Fibroblast of peridontal ligament (primary cell): ENCODE measurements at regions not wholly inside any gene's neighbourhood (a gene's known extent, or its start where the extent isn't known, plus 50 kb on each side); places are given as distances from the start of the nearest gene placed in this dataset.

Experiments used
- DNase-seq: peaks from one replicate; pipeline ENCODE4 v3.0.0-alpha.2; 2010; ENCODE audit errors: extremely low read depth

DNA sequence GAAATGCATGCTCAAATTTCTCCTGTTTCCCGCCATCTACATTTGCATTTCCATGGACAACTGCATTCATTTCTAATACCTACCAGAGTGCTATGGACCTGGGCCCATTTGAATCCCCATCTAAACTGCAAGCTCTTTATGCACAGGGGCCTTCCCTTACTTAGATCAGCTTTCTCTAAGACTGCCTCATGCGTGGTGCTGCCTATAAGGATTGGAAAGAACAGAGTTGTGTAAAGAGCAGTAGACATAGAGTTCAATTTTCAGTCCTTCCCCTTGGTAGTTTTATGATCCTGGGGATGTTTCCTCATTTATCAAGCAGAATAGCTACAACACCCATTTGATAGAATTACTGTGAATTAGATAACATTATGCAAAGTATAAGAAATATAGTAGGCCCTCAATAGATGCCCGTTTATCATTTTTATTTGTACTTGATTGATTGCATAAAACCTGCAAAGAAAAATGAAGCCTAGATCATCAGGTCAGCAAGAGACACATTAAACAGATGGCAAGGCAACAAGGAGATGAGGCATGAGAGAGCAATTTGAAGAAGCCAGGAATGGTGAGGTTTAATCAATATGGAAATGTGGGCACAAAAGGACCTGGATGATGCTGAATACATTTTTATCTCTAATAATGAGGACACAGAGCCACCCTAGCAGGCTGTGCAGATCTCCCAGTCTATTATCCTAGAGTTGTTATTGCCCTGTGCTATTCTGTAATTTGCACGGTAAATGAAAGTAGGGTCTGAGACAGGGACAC, 359.7 kb downstream of the FAM181B start:
- DNase-seq, result no peak

- no peak for DNase-seq
Measured at GRCh38 chr11:82365351-82365750, 368.3 kb downstream of the FAM181B start.

DNA sequence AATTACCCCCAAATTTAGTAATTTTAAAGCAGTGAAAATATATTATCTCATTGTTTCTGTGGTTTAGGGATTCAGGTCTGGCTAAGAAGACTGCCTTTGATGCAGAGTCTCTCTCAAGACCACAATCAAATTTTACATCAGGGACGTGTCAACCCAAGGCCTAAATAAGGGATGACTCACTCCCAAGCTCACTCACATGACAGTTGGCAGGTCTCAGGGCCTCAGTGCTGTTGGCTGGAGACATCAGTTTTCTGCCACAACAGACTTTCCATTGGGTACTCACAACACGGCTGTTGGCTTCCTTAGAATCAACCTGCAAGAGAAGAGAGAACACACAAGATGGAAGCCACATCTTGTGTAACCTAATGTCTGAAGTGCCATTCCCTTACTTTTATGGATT, 377.3 kb downstream of the FAM181B start:
- DNase-seq, result no peak

DNA sequence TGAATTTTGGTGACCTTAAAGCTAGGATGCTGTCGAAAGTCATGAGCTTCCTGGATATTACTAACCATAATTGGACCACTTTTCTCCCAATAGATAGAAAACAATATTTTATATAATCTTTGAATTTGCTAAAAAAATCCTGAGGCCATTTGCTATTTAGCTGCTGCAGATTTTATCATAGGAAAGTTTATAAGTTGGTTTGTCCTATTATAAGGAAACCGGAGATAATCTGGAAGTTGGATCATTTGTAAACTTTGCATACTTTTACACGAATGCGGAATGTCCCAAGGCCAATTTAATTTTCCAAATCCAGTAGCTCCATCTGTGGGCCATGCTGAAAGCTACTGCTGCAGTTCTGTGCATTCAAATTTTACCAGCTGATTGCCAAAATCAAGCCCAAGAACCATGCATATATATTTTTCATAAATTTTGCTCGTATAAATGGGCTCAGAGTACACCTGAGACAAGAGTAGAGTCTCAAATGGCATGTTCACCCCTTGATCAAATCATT, 378.3 kb downstream of the FAM181B start:
- no peak for DNase-seq

- no peak for DNase-seq
Measured at GRCh38 chr11:82326853-82327252, 406.8 kb downstream of the FAM181B start.

DNA sequence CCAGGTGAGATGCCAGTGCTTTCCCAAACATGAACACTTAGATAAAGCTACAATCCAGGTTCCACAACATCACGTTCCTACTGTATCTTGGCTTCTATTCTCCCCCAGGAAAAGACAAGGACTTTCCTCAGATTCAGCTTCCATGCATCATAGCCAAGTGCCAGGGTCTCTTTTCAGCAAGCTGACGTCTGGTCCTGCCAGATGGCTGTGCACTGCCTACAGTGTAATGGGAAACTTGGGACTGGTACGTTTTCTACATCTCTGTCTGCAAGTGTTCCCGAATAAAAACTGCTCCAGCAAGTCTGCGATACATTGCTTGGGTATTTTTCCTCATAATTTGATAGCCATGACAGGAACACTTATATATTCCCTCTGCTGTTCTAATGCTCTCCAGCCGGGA, 412.5 kb downstream of the FAM181B start:
- no peak for DNase-seq

GRCh38 chr11:82315093-82315492, 418.6 kb downstream of the FAM181B start:
- no peak for DNase-seq

DNA sequence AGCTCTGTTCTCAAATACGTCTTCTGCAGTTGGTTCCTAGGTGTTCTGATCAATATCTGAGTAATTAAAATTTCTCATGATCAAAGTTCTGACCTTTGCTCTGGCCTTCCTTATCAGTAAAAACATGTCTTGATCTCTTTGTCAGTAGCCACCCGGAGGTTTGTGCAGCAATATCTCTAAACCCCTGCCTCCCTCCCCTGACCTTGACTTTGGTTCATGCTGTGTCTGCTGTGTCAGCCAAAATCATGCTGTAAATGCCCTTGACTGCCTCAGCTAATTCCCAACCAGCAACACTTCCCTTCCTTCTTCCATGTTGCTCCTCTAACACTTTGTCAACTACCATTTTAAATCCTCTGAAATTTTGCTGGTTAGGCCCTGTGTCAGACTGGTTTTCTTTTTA, 424.7 kb downstream of the FAM181B start:
- DNase-seq, result no peak

GRCh38 chr11:82305123-82305522, 428.5 kb downstream of the FAM181B start:
- DNase-seq, result no peak

- DNase-seq, result no peak
Measured at GRCh38 chr11:82303671-82304070, 430.0 kb downstream of the FAM181B start.

GRCh38 chr11:82288471-82288870, 445.2 kb downstream of the FAM181B start:
- no peak for DNase-seq

GRCh38 chr11:82270870-82271269, 462.8 kb downstream of the FAM181B start:
- no peak for DNase-seq

GRCh38 chr11:82268627-82269026, 465.0 kb downstream of the FAM181B start:
- DNase-seq, result no peak

DNA sequence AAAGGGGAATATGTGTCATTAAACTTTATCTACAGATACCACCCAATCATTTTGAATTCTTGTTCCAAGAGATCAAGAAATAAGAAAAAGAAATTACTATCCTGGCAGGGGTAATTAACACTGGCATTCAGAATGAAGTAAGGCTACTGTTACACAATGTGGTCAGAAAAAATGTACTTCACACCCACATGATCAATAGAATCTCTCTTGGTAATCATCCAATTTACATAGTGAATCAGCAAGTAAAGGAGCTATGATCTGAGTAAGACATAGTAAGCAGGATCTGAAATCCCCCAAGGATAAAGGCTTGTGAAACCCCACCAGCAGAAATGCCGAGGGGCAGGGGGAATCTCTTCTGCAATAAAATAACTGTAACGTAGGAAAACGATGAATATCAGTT, 466.5 kb downstream of the FAM181B start:
- no peak for DNase-seq

DNA sequence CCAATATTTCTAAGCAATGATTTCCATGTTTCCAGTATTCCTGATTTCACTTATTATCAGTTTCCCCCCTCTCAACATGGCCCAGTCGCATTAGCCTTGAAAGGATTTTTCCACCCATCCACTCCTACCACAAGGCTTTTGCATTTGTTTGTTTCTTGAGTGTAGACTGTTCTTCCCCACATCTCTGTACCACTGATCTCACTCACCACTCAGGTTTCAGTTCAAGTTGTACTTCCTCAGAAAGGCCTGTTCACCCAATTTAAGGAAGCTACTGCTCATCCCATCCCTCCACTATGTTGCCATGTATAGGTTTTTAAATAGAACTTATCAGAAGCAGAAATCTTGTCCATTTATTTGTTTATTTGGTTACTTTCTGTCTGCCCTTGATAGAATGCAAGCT, 472.3 kb downstream of the FAM181B start:
- no peak for DNase-seq

- no peak for DNase-seq
Measured at GRCh38 chr11:82250047-82250446, 483.6 kb downstream of the FAM181B start.

- no peak for DNase-seq
Measured at GRCh38 chr11:82246926-82247325, 486.7 kb downstream of the FAM181B start.

DNA sequence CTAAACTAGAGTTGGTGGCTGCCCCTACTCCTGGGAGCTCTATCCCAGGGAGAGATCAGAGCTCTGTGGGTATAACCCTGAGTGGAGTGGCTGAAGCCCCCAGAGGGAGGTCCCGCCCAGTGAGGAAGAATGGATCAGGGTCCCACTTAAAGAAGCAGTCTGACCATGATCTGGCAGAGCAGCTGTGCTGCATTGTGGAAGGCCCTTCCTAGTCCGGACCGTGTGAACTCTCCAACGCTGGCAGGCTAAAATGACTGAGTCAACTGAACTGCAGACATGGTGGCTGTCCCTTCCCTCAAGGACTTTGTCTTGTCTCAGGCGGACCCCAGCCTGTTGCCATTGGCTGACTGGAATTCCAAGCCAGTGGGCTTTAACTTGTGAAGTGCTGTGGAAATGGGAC, 494.2 kb downstream of the FAM181B start:
- DNase-seq, result no peak

DNA sequence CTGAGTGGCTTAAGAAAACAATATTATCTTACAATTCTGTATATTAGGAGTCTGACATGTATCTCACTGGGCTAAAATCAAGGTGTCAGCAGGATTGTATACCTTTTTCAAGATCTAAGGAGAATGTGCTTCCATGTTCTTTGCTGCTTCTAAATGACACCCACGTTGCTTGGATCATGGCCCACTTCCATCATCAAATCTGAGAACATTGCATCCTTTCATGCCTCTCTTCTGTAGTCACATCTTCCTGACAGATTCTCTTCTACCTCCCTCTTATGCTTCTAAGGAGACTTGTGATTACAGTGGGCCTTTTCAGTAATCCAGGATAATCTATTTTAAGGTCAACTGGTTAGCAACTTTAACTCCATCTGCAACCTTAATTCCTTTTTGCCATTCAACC, 499.4 kb downstream of the FAM181B start:
- no peak for DNase-seq

DNA sequence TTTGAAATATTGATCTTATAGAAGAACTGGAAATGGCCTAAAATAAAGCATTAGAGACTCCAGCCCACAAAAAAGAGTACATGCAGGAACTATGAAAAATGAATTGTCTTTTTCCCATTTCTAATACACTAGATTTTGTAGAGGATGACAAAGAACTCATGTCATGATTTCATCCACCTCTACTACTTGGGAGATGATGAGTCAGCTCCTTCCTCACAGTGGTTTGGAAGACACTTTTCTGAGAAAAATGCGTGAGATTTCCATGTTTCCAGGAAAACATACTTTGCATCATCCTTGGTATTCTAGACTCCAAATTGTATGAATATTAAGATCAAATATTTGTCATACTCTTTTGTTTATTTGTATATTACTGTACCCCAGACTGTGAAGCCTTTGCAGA, 500.5 kb downstream of the FAM181B start:
- no peak for DNase-seq

DNA sequence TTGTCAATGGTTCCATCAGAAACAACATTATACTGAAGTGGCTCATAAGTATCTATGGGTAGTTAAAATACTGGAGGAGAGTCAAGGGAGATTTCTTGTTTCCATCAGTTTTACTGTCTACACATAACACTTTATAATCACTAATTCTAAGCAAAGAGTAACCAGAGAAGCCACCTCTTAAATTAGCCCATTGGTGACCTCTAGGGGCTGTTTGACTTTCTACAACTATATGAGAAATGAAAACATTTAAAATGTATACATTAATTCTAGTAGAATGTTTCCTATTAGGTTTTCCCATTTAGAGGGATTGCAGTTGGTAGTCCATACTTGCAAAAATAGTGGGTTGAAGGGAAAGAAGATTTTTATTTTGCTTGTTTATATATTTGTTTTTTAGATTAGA, 504.3 kb downstream of the FAM181B start:
- peak; percentile 43 for DNase-seq

DNA sequence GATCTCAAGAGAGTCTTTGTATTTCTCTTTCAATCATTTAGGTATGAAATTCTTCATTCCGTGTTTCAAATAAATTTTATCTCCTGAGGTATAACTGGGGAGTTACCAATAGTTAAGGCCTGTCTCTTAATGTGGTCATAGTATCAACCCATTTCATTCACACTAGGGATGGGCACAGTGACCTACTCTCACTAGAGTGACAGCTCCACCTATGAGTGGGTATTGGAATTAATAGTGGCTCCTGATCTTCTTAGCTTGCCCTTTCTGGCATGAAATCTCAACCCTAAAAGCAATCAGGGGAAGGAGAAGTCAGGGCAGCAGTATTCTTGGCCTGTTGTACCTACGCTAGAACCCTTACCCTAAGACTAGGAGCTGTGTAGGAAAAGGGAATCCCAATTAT, 507.7 kb downstream of the FAM181B start:
- no peak for DNase-seq

- no peak for DNase-seq
Measured at GRCh38 chr11:82225502-82225901, 508.2 kb downstream of the FAM181B start.
